ENCODE measurements at regions not wholly inside any gene's neighbourhood (a gene's known extent, or its start where the extent isn't known, plus 50 kb on each side); places are given as distances from the start of the nearest gene placed in this dataset.

GRCh38 chr4:3858765-3859388, 92.7 kb downstream of the ADRA2C start:
- no peak for DNase-seq (ENCODE audit: low read depth, low spot score)
- Histone ChIP-seq H3K27me3 (ENCODE audit: control insufficient read depth, extremely low read depth, insufficient read depth, low read length) (peaks cover 12% of the 10 kb centered on the region), H3K27ac (ENCODE audit: control insufficient read depth, insufficient read depth, low read length) (no peak overlapping the region), H3K4me1 (ENCODE audit: control insufficient read depth, extremely low read depth, insufficient read depth, low read length) (no peaks in the 10 kb centered on the region), H3K9me3 (ENCODE audit: control insufficient read depth, low read depth, low read length) (no peaks in the 10 kb centered on the region), H3K4me3 (ENCODE audit: control insufficient read depth in 2 of 3, extremely low read depth in 1 of 3, insufficient read depth in 2 of 3, low read depth in 1 of 3, low read length in 3 of 3) (no peak overlapping the region), H2AFZ (ENCODE audit: control insufficient read depth, low read length) (no peak overlapping the region), H3K9me1 (ENCODE audit: control insufficient read depth, extremely low read depth, insufficient read depth, low read length) (no peaks in the 10 kb centered on the region), H4K20me1 (ENCODE audit: control insufficient read depth, extremely low read depth, insufficient read depth, low read length) (no peaks in the 10 kb centered on the region), H3K4me2 (ENCODE audit: control insufficient read depth, extremely low read depth, insufficient read depth, low read depth, low read length) (no peak overlapping the region), H3K79me2 (ENCODE audit: control insufficient read depth, insufficient read depth, low read length) (no peaks in the 10 kb centered on the region), H3K36me3 (ENCODE audit: control insufficient read depth in 2 of 2, extremely low read depth in 1 of 2, insufficient read depth in 2 of 2, low read length in 2 of 2) (no peaks in the 10 kb centered on the region), H3K9ac (ENCODE audit: control insufficient read depth, extremely low read depth, insufficient read depth, low read length) (no peak overlapping the region)
- dilution Hi-C loops (cut with MboI; ENCODE audit: extremely low pct_ligation_motif_present, low sequenced_read_pairs), result no loop called here
- no peak for FAIRE-seq
- TF ChIP-seq EZH2 (IDR thresholded peaks at IDR 0.05; ENCODE audit: low read length), result no peak
- TF ChIP-seq CTCF (optimal IDR thresholded peaks at IDR 0.05 in 1 of 3, IDR thresholded peaks at IDR 0.05 in 1 of 3, conservative IDR thresholded peaks at IDR 0.05 in 1 of 3; ENCODE audit: extremely low read depth in 1 of 3, insufficient read depth in 2 of 3, low read length in 3 of 3), result no peak

- Histone ChIP-seq H3K9me3 (ENCODE audit: control insufficient read depth, low read depth, low read length) (no peaks in the 10 kb centered on the region), H4K20me1 (ENCODE audit: control insufficient read depth, extremely low read depth, insufficient read depth, low read length) (no peaks in the 10 kb centered on the region), H3K27ac (ENCODE audit: control insufficient read depth, insufficient read depth, low read length) (no peak overlapping the region), H3K4me3 (ENCODE audit: control insufficient read depth in 2 of 3, extremely low read depth in 1 of 3, insufficient read depth in 2 of 3, low read depth in 1 of 3, low read length in 3 of 3) (no peak overlapping the region), H2AFZ (ENCODE audit: control insufficient read depth, low read length) (no peak overlapping the region), H3K4me1 (ENCODE audit: control insufficient read depth, extremely low read depth, insufficient read depth, low read length) (no peaks in the 10 kb centered on the region), H3K27me3 (ENCODE audit: control insufficient read depth, extremely low read depth, insufficient read depth, low read length) (peaks cover 12% of the 10 kb centered on the region), H3K4me2 (ENCODE audit: control insufficient read depth, extremely low read depth, insufficient read depth, low read depth, low read length) (no peak overlapping the region), H3K36me3 (ENCODE audit: control insufficient read depth in 2 of 2, extremely low read depth in 1 of 2, insufficient read depth in 2 of 2, low read length in 2 of 2) (no peaks in the 10 kb centered on the region), H3K79me2 (ENCODE audit: control insufficient read depth, insufficient read depth, low read length) (no peaks in the 10 kb centered on the region), H3K9me1 (ENCODE audit: control insufficient read depth, extremely low read depth, insufficient read depth, low read length) (no peaks in the 10 kb centered on the region), H3K9ac (ENCODE audit: control insufficient read depth, extremely low read depth, insufficient read depth, low read length) (no peak overlapping the region)
- DNase-seq (ENCODE audit: low read depth, low spot score) (no peak), FAIRE-seq (no peak)
- TF ChIP-seq CTCF (optimal IDR thresholded peaks at IDR 0.05 in 1 of 3, IDR thresholded peaks at IDR 0.05 in 1 of 3, conservative IDR thresholded peaks at IDR 0.05 in 1 of 3; ENCODE audit: extremely low read depth in 1 of 3, insufficient read depth in 2 of 3, low read length in 3 of 3) (no peak), EZH2 (IDR thresholded peaks at IDR 0.05; ENCODE audit: low read length) (no peak)
- dilution Hi-C loops (cut with MboI; ENCODE audit: extremely low pct_ligation_motif_present, low sequenced_read_pairs), result no loop called here
Measured at GRCh38 chr4:3859571-3859970, 93.4 kb downstream of the ADRA2C start.
